Progenitor cell of endocrine pancreas (in vitro differentiated cells): ENCODE measurements at regions not wholly inside any gene's neighbourhood (a gene's known extent, or its start where the extent isn't known, plus 50 kb on each side); places are given as distances from the start of the nearest gene placed in this dataset.
A peak's percentile ranks its signal among the peaks of the same experiment; 100 is the strongest.

Experiments
- DNase-seq: peaks from one replicate; pipeline ENCODE4 v3.0.0; 2021; ENCODE audit warnings: low spot score; ENCODE audit not compliant: unreplicated experiment
- H3K27ac Mint-ChIP-seq: 2 replicates; pipeline ENCODE4 v1.8.0; 2021; ENCODE audit warnings: mild to moderate bottlenecking, moderate library complexity, mixed read lengths
- H3K27me3 Mint-ChIP-seq: 2 replicates; pipeline ENCODE4 v1.8.0; 2021; ENCODE audit warnings: mixed read lengths
- H3K36me3 Mint-ChIP-seq: 2 replicates; pipeline ENCODE4 v1.8.0; 2022; ENCODE audit warnings: mixed read lengths; ENCODE audit not compliant: insufficient read depth
- H3K4me1 Mint-ChIP-seq: 2 replicates; pipeline ENCODE4 v1.8.0; 2021; ENCODE audit warnings: low read depth, mixed read lengths
- H3K4me3 Mint-ChIP-seq: 2 replicates; pipeline ENCODE4 v1.8.0; 2021; ENCODE audit warnings: low read depth, mild to moderate bottlenecking, moderate library complexity, mixed read lengths
- H3K9me3 Mint-ChIP-seq: 2 replicates; pipeline ENCODE4 v1.8.0; 2021; ENCODE audit warnings: low read depth, mixed read lengths
- CTCF ChIP-seq: fragments of 200-600 bp; sonication (generic); IDR thresholded peaks from one replicate; pipeline ENCODE4 v1.5.0; 2021; ENCODE audit warnings: antibody characterized with exemption, mild to moderate bottlenecking; ENCODE audit not compliant: unreplicated experiment

- Mint-ChIP-seq H3K9me3 (no peaks in the 10 kb centered on the region), H3K36me3 (no peaks in the 10 kb centered on the region), H3K4me1 (peaks cover 5% of the 10 kb centered on the region), H3K27ac (no peak overlapping the region), H3K27me3 (peaks cover 2% of the 10 kb centered on the region), H3K4me3 (no peak overlapping the region)
- no peak for TF ChIP-seq CTCF
- DNase-seq = no peak
These were observed 144.8 kb downstream of the SUCLG1 start for GRCh38 chr2:84314250-84314649.

- no peaks in the 10 kb centered on the region for H3K27me3 Mint-ChIP-seq
- H3K36me3 Mint-ChIP-seq = peaks cover 1% of the 10 kb centered on the region
- no peaks in the 10 kb centered on the region for H3K4me1 Mint-ChIP-seq
- H3K4me3 Mint-ChIP-seq = no peak overlapping the region
- no peak overlapping the region for H3K27ac Mint-ChIP-seq
- no peak for DNase-seq
- peaks cover 21% of the 10 kb centered on the region for H3K9me3 Mint-ChIP-seq
- TF ChIP-seq CTCF = no peak
These were observed 149.8 kb downstream of the SUCLG1 start for GRCh38 chr2:84309281-84309680.

GRCh38 chr2:84306361-84306760 lies 152.7 kb downstream of the SUCLG1 start:
- no peak for DNase-seq
- Mint-ChIP-seq H3K4me1 (peaks cover 4% of the 10 kb centered on the region), H3K9me3 (peaks cover 21% of the 10 kb centered on the region), H3K36me3 (peaks cover 1% of the 10 kb centered on the region), H3K27me3 (no peaks in the 10 kb centered on the region), H3K27ac (no peak overlapping the region), H3K4me3 (no peak overlapping the region)
- no peak for TF ChIP-seq CTCF

GRCh38 chr2:84302513-84303412 lies 156.3 kb downstream of the SUCLG1 start:
- Mint-ChIP-seq H3K9me3 (peaks cover 19% of the 10 kb centered on the region), H3K4me1 (peaks cover 21% of the 10 kb centered on the region), H3K36me3 (peaks cover 1% of the 10 kb centered on the region), H3K27me3 (no peaks in the 10 kb centered on the region), H3K4me3 (no peak overlapping the region), H3K27ac (peak overlapping the region; percentile 11)
- peak; percentile 35 for DNase-seq
- peak; percentile 91 for TF ChIP-seq CTCF

GRCh38 chr2:84301717-84302116 lies 157.4 kb downstream of the SUCLG1 start:
- Mint-ChIP-seq H3K27me3 (no peaks in the 10 kb centered on the region), H3K9me3 (peaks cover 13% of the 10 kb centered on the region), H3K4me1 (peaks cover 21% of the 10 kb centered on the region), H3K27ac (no peak overlapping the region), H3K4me3 (no peak overlapping the region), H3K36me3 (peaks cover 1% of the 10 kb centered on the region)
- TF ChIP-seq CTCF = no peak
- DNase-seq = no peak
